MG63 (cell line): ENCODE measurements at regions not wholly inside any gene's neighbourhood (a gene's known extent, or its start where the extent isn't known, plus 50 kb on each side); places are given as distances from the start of the nearest gene placed in this dataset.

Experiments used
- DNase-seq: peaks from one replicate; pipeline ENCODE4 v3.0.0-alpha.2; 2020
- H3K27me3 ChIP-seq: fragments of 250-450 bp; sonication (Bioruptor Pico); 2 replicates; pipeline ENCODE4 v1.5.1; 2020; ENCODE audit warnings: mild to moderate bottlenecking, moderate library complexity
- H3K36me3 ChIP-seq: fragments of 250-450 bp; sonication (Bioruptor Pico); 2 replicates; pipeline ENCODE4 v1.5.1; 2020; ENCODE audit warnings: mild to moderate bottlenecking, moderate library complexity
- H3K4me3 ChIP-seq: fragments of 250-450 bp; sonication (Bioruptor Pico); 2 replicates; pipeline ENCODE4 v1.5.1; 2020; ENCODE audit warnings: mild to moderate bottlenecking, moderate library complexity
- H3K9me3 ChIP-seq: fragments of 250-450 bp; sonication (Bioruptor Pico); 2 replicates; pipeline ENCODE4 v1.5.1; 2020; ENCODE audit warnings: mild to moderate bottlenecking, moderate library complexity

GRCh38 chr12:111220363-111220762, 148.5 kb downstream of the PHETA1 start:
- DNase-seq, result no peak
- Histone ChIP-seq H3K36me3 (no peaks in the 10 kb centered on the region), H3K9me3 (no peaks in the 10 kb centered on the region), H3K4me3 (no peak overlapping the region), H3K27me3 (peaks cover 5% of the 10 kb centered on the region; the same call in 1 of the 2 replicates)

DNA sequence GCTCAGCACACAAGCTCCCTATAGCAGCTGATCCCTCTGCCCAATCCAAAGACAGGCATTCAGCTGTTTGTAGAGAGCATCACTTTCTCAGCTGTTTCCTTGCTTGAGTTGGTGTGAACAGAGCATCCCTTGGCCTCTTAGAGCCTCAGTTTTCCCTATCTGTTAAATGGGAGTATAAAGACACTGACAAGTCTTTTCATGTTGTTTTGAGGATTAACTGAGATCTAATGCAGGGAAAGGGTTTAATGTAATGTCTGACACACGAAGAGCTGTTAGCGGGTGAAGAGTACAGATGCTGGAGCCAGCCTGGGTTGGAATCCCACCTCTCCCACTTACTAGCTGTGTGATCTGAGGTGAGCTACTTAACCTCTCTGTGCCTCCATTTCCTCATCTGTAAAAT, 149.5 kb downstream of the PHETA1 start:
- H3K27me3 ChIP-seq, result peaks cover 8% of the 10 kb centered on the region; the same call in 1 of the 2 replicates
- DNase-seq, result no peak
- no peaks in the 10 kb centered on the region for H3K36me3 ChIP-seq
- no peak overlapping the region for H3K4me3 ChIP-seq
- no peaks in the 10 kb centered on the region for H3K9me3 ChIP-seq

DNA sequence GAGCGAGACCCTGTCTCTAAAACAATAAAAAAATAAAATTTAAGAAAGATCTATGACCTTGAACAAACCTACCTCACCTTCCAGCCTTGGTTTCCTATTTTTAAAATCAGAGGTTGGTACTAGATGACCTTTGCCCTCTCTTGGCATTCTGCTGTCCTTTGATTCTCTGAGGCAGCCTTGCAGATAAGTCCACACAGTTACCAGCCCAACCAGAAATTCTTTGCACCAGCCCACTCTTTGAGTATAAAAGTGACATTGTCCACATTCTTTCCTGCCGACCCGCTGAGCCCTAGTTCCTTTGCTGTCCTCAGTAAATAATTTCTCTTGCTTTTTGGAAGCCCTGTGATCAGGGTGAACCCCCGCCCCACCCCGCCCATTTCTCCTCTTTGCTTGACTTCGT, 150.4 kb downstream of the PHETA1 start:
- no peaks in the 10 kb centered on the region for H3K36me3 ChIP-seq
- no peaks in the 10 kb centered on the region for H3K9me3 ChIP-seq
- H3K27me3 ChIP-seq, result peaks cover 9% of the 10 kb centered on the region; the same call in 1 of the 2 replicates
- DNase-seq, result no peak
- H3K4me3 ChIP-seq, result no peak overlapping the region

- H3K4me3 ChIP-seq, result no peak overlapping the region
- H3K36me3 ChIP-seq, result no peaks in the 10 kb centered on the region
Observed at GRCh38 chr12:111216387-111217159, 152.3 kb downstream of the PHETA1 start.

DNA sequence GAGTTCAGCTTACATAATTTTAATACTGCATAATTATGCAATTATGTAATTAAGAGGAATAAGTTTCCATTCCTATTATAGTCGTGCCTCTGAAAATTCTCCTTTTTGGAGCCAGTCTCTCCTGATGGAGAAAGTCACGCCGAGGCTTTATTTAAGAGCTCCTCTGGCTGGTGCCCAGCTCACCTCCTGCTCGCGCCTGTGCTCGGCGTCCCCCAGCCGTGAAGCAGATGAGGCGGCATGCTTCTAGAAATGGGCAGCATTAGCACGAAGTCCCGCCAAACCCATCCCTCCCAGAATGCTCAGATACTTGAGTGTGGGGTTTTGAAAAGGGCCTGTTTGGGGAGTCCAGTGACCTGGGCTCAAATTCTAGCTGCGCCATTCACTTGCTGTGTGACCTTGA, 153.0 kb downstream of the PHETA1 start:
- H3K27me3 ChIP-seq, result peaks cover 18% of the 10 kb centered on the region
- H3K36me3 ChIP-seq, result no peaks in the 10 kb centered on the region
- no peak for DNase-seq
- H3K4me3 ChIP-seq, result no peak overlapping the region
- no peaks in the 10 kb centered on the region for H3K9me3 ChIP-seq

More at GRCh38 chr12:111216387-111217159, 152.3 kb downstream of the PHETA1 start:
- peaks cover 18% of the 10 kb centered on the region for H3K27me3 ChIP-seq
- no peaks in the 10 kb centered on the region for H3K9me3 ChIP-seq
- DNase-seq, result no peak

GRCh38 chr12:111214401-111214800, 154.5 kb downstream of the PHETA1 start:
- H3K9me3 ChIP-seq, result no peaks in the 10 kb centered on the region
- no peak overlapping the region for H3K4me3 ChIP-seq
- no peak for DNase-seq
- no peaks in the 10 kb centered on the region for H3K36me3 ChIP-seq
- peaks cover 18% of the 10 kb centered on the region for H3K27me3 ChIP-seq

- no peak overlapping the region for H3K4me3 ChIP-seq
- no peak for DNase-seq
- H3K27me3 ChIP-seq, result peaks cover 23% of the 10 kb centered on the region
- no peaks in the 10 kb centered on the region for H3K36me3 ChIP-seq
- no peaks in the 10 kb centered on the region for H3K9me3 ChIP-seq
Observed at GRCh38 chr12:111213561-111213960, 155.3 kb downstream of the PHETA1 start.

DNA sequence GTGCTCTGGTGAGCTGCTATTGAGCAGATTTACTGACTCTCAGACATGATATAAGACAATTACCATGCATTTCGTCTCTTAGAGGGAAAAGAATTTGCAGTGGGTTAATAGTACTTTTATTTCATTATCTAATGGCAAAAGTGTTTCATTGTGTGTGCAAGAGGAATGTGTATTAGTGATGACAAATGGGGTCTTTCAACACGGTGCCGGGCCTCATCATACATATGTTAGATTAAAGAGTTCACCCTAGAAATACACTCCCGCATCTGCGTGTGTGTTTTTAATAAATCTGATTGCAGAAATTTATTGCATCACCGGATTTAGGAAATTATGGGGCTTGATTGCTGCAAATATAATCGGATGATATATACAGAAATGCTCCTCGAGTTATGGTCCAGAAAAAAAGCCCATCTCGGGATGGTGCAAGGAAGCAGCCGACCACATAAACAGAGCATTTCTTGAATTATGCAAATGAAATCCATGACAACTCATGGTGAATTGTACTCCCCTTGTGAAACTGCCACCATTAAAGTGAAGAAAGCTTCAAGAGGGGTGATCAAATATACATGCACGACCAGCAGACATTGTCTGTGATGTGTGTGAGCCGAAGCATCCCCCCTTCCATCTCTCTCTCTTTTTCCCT, 156.0 kb downstream of the PHETA1 start:
- Histone ChIP-seq H3K4me3 (no peak overlapping the region), H3K27me3 (peaks cover 25% of the 10 kb centered on the region), H3K36me3 (no peaks in the 10 kb centered on the region), H3K9me3 (no peaks in the 10 kb centered on the region)
- no peak for DNase-seq

GRCh38 chr12:111211910-111212757, 156.8 kb downstream of the PHETA1 start:
- DNase-seq, result no peak
- peaks cover 20% of the 10 kb centered on the region for H3K27me3 ChIP-seq
- no peak overlapping the region for H3K4me3 ChIP-seq
- no peaks in the 10 kb centered on the region for H3K36me3 ChIP-seq
- H3K9me3 ChIP-seq, result no peaks in the 10 kb centered on the region

- H3K27me3 ChIP-seq, result peaks cover 17% of the 10 kb centered on the region
- H3K4me3 ChIP-seq, result no peak overlapping the region
- no peak for DNase-seq
- H3K9me3 ChIP-seq, result no peaks in the 10 kb centered on the region
- H3K36me3 ChIP-seq, result no peaks in the 10 kb centered on the region
Observed at GRCh38 chr12:111209811-111210210, 159.1 kb downstream of the PHETA1 start.

- DNase-seq, result no peak
- Histone ChIP-seq H3K27me3 (peaks cover 13% of the 10 kb centered on the region), H3K9me3 (no peaks in the 10 kb centered on the region), H3K36me3 (no peaks in the 10 kb centered on the region), H3K4me3 (no peak overlapping the region)
Observed at GRCh38 chr12:111207761-111208160, 161.1 kb downstream of the PHETA1 start.

DNA sequence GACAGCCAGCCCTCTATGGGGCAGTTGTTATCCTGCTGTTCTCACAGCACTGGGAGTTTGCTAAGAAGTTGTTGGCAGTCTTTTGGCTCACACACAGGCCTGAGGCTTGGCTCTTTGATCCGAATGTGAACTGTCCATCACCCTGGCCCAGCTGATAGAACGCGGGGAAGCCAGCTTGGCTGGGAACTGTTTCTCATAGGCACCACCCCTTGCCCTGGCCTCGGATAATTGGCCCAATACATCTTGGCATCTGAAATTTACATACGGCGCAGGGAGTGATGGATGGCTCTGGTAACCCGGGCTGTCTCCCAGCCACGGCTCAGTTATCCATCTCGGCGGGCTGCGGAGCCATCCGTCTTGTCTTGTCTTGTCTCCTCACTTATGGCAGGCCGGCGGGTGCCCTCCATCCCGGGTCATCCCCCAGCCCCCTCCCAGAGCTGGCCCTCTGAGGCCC, 164.1 kb downstream of the PHETA1 start:
- no peaks in the 10 kb centered on the region for H3K9me3 ChIP-seq
- H3K36me3 ChIP-seq, result no peaks in the 10 kb centered on the region
- H3K4me3 ChIP-seq, result no peak overlapping the region
- DNase-seq, result no peak
- peaks cover 7% of the 10 kb centered on the region; the same call in 1 of the 2 replicates for H3K27me3 ChIP-seq

- no peak for DNase-seq
- H3K4me3 ChIP-seq, result no peak overlapping the region
- no peaks in the 10 kb centered on the region for H3K36me3 ChIP-seq
- peaks cover 7% of the 10 kb centered on the region; the same call in 1 of the 2 replicates for H3K27me3 ChIP-seq
- H3K9me3 ChIP-seq, result no peaks in the 10 kb centered on the region
Observed at GRCh38 chr12:111203969-111204368, 164.9 kb downstream of the PHETA1 start.

DNA sequence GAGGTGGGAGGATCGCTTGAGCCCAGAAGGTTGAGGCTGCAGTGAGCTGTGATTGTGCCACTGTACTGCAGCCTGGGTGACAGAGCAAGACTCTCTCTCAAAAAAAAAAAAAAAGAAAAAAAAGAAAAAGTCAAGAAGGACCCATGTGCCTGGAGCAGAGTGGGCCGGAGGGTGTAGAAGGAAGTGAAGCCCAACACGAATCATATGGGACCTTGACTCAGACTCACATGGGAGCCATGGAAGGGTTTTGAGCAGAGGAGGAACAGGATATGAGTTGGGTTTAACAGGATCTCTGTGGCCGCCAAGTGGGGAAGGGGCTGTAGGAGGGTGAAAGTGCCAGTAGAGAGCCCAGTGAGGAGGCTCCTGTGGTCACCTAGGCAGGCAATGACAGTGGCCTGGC, 165.4 kb downstream of the PHETA1 start:
- Histone ChIP-seq H3K9me3 (no peaks in the 10 kb centered on the region), H3K4me3 (no peak overlapping the region), H3K27me3 (peaks cover 1% of the 10 kb centered on the region; the same call in 1 of the 2 replicates), H3K36me3 (no peaks in the 10 kb centered on the region)
- no peak for DNase-seq

- Histone ChIP-seq H3K4me3 (no peak overlapping the region), H3K27me3 (no peaks in the 10 kb centered on the region; the same call in 1 of the 2 replicates), H3K9me3 (no peaks in the 10 kb centered on the region), H3K36me3 (no peaks in the 10 kb centered on the region)
- DNase-seq, result no peak
Observed at GRCh38 chr12:111202237-111202915, 166.5 kb downstream of the PHETA1 start.

DNA sequence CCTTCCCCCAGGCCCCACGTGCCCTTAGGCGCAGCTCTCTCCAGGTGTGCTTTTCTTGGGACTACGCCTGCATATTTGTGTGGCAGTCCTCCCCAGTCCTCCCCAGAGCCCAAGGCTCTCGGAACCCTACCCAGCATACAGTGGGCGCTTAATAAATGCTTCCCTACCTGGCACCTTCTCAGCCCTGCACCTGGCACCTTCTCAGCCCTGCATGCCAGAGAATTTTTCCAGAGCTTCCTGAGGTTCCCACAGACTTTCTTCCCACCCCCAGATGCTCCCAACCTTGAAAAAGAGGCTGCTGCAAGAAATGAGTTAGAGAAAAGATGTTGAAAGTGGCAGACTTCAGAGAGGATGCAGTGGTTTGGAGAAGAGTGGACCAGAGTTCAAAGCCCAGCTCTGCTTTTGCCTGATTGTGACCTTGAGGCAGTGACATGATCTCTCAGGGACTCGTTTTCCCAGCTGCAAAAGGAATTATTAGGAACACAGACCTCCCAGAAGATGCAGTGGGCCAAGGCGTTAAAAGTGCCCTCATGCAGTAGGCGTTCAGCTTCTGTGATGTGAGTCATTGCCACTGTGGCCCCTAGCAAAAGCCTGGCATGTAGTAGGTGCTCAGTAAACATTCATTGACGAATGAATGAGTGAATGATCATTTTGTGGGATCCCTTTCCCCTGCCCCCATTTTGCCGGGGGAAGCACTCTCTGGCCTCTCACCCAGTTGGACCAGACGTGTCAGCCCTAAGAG, 167.2 kb downstream of the PHETA1 start:
- Histone ChIP-seq H3K27me3 (no peaks in the 10 kb centered on the region; the same call in 1 of the 2 replicates), H3K36me3 (no peaks in the 10 kb centered on the region), H3K4me3 (no peak overlapping the region), H3K9me3 (no peaks in the 10 kb centered on the region)
- no peak for DNase-seq
